Esophagus muscularis mucosa (tissue), 4 donors: ENCODE measurements at regions not wholly inside any gene's neighbourhood (a gene's known extent, or its start where the extent isn't known, plus 50 kb on each side); places are given as distances from the start of the nearest gene placed in this dataset.

Experiments
- DNase-seq: peaks from one replicate; pipeline ENCODE4 v3.0.0-alpha.2; 2017; ENCODE audit errors: extremely low spot score
- H3K27ac ChIP-seq, 4 donors: fragments of 200-600 bp; sonication (generic); replicated peaks in 1 of 4; 1 replicate in 3 of 4; 2 replicates in 1 of 4; pipeline ENCODE4 v1.5.1; 2016 to 2019; ENCODE audit warnings: mild to moderate bottlenecking in 1 of 4
- H3K27me3 ChIP-seq, 4 donors: fragments of 200-600 bp; sonication (generic); one replicate each; pipeline versions ENCODE4 v1.5.1 to v1.6.0; 2016 to 2019
- H3K36me3 ChIP-seq, 4 donors: fragments of 200-600 bp; sonication (generic); one replicate each; pipeline ENCODE4 v1.5.1; 2016 to 2019
- H3K4me1 ChIP-seq, 4 donors: fragments of 200-600 bp; sonication (generic); one replicate each; pipeline ENCODE4 v1.5.1; 2016 to 2019
- H3K4me3 ChIP-seq, 4 donors: fragments of 200-600 bp; sonication (generic); 1 replicate in 2 of 4; 2 replicates in 2 of 4; pipeline ENCODE4 v1.5.1; 2016 to 2019; ENCODE audit warnings: mild to moderate bottlenecking in 4 of 4, moderate library complexity in 1 of 4
- H3K9me3 ChIP-seq, 4 donors: fragments of 200-600 bp; sonication (generic); 1 replicate in 3 of 4; 2 replicates in 1 of 4; pipeline ENCODE4 v1.5.1; 2016 to 2019
- EP300 ChIP-seq: sonication (generic); formaldehyde crosslinking; IDR thresholded peaks from one replicate; pipeline ENCODE4 v1.6.1; 2017; ENCODE audit warnings: antibody characterized with exemption
- POLR2A ChIP-seq: fragments of 450-650 bp; IDR thresholded peaks from one replicate; pipeline ENCODE4 v1.6.1; 2017; ENCODE audit warnings: antibody characterized with exemption, moderate library complexity, mild to moderate bottlenecking, low read depth
- POLR2AphosphoS5 ChIP-seq, 2 donors: sonication (generic); formaldehyde crosslinking; IDR thresholded peaks; one replicate each; pipeline ENCODE4 v1.6.1; 2017; ENCODE audit warnings: antibody characterized with exemption in 2 of 2
- WGBS: methylation state at CpG from one replicate; pipeline ENCODE4 v1.1.5; 2018; 5-methylcytosine and 5-hydroxymethylcytosine counted together
- intact Hi-C: fragments of 100-400 bp; cut with DNase I; formaldehyde crosslinking; loops from one replicate; pipeline ENCODE4 v1.15.1; 2023
- TF ChIP-seq, protein P1 (sequence below), 3 experiments: fragments of 200-600 bp in 2 of 3; fragments of 450-650 bp in 1 of 3; sonication (generic) in 2 of 3; IDR thresholded peaks; one replicate each; pipeline ENCODE4 v1.5.1; 2017 to 2019; ENCODE audit warnings: antibody characterized with exemption in 3 of 3, mild to moderate bottlenecking in 2 of 3, moderate library complexity in 1 of 3

DNA sequence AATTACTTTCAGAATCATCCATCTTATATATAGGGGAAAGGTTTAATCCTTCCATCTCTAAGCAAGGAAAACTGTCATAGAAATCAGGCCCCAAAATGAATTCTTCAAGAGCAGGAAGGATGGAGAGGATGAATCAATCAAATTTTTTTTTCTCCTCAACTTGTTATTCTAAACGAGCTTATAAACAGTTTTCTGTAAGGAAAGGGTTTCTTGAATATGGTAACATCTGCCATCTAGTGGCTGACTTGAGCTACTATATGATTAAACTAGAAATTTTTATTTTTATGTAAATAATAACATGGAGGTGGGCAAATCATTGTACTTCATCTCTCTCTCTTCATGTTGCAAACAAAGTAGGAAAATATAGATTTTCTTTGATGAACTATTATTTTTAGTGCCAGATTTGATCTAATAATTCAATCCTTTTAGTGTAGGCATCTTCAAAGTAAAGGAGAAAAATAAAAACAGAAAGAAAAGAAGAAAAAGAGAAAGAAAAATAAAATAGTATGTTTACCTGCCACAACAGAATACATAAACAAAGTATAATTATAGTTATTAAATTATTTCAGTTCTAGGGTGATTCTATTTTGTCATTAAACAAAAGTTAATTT lies 146.6 kb downstream of the SERPINI1 start:
- WGBS = 0% methylated on average over 1 of the region's 1 CpG
- peaks cover 3 to 10% (median 6%) of the 10 kb centered on the region in 4 donors for H3K4me1 ChIP-seq
- TF ChIP-seq, protein P1, sequence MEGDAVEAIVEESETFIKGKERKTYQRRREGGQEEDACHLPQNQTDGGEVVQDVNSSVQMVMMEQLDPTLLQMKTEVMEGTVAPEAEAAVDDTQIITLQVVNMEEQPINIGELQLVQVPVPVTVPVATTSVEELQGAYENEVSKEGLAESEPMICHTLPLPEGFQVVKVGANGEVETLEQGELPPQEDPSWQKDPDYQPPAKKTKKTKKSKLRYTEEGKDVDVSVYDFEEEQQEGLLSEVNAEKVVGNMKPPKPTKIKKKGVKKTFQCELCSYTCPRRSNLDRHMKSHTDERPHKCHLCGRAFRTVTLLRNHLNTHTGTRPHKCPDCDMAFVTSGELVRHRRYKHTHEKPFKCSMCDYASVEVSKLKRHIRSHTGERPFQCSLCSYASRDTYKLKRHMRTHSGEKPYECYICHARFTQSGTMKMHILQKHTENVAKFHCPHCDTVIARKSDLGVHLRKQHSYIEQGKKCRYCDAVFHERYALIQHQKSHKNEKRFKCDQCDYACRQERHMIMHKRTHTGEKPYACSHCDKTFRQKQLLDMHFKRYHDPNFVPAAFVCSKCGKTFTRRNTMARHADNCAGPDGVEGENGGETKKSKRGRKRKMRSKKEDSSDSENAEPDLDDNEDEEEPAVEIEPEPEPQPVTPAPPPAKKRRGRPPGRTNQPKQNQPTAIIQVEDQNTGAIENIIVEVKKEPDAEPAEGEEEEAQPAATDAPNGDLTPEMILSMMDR (IDR thresholded peaks at IDR 0.05) = peak; percentile 64 to 74 (median 66)
- TF ChIP-seq POLR2A = no peak
- no peak for TF ChIP-seq POLR2AphosphoS5 (IDR thresholded peaks at IDR 0.05)
- TF ChIP-seq EP300 = no peak
- intact Hi-C loops = loop anchor here (5.0 to 10.0 kb wide), 4 partner anchors 45 to 507 kb away; partner anchors contain the start of gene PDCD10
- H3K27ac ChIP-seq = no peak overlapping the region
- no peaks in the 10 kb centered on the region for H3K9me3 ChIP-seq
- H3K36me3 ChIP-seq = no peaks in the 10 kb centered on the region
- peak overlapping the region in 1 of 4 donors; percentile 21 for H3K4me3 ChIP-seq
- DNase-seq = no peak
- H3K27me3 ChIP-seq = no peaks in the 10 kb centered on the region

DNA sequence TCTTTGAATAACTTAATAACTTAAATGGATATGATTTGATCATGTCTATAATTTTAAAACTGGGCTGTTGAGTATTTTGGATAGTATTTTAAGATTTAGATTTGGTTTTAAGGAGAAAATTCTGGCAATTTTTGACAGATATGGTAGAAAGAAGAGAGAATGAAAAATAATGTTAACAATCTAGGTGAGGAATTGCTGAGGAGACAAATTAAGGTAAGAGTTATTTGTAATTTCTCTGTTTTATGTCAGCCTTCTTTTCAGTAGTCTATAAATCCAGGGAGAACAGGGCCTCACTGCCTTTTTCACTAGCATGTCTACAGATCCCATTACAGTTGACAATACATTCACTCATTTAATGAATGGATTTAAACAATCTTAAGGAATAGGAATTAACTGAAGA lies 144.7 kb downstream of the SERPINI1 start:
- intact Hi-C loops = loop anchor here (5.0 to 10.0 kb wide), 4 partner anchors 43 to 505 kb away; partner anchors contain the start of gene PDCD10
- no peak for DNase-seq
- H3K9me3 ChIP-seq = no peaks in the 10 kb centered on the region
- no peak overlapping the region for H3K27ac ChIP-seq
- H3K4me3 ChIP-seq = no peak overlapping the region
- peaks cover 13 to 23% (median 20%) of the 10 kb centered on the region in 4 donors for H3K4me1 ChIP-seq
- H3K27me3 ChIP-seq = no peaks in the 10 kb centered on the region
- TF ChIP-seq POLR2A (no peak), EP300 (no peak), POLR2AphosphoS5 (IDR thresholded peaks at IDR 0.05) (no peak)
- TF ChIP-seq, protein P1 (IDR thresholded peaks at IDR 0.05) = no peak
- H3K36me3 ChIP-seq = no peaks in the 10 kb centered on the region

DNA sequence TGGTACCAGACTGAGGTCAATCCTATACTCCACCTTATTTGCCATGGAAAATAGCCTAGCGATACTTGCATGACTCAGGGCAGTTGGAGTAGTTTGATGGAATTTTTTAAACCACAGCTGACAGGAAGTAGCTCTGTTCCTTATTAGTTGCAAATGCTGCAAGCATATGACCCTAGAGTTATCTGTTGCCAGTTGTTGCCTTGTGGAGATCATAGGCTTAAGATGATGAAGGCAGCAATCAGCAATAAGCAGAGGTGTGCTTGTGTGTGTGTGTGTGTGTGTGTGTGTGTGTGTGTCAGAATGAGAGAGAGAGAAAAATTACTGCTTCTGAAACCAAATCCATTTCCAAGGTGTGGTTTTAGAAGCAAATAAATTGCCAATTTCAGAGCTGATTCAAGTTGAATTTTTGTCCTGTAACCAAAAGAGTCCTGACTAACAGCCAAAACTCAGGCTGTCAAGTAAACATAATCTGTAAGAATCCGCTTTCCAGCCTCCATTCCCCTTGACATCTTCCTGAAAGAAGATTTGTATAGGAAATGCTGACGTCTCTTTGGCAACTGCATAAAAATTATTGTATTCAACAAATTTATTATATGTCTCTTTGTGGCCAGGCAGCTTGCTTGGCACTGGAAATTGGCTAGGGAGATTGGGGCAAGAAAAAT lies 141.2 kb downstream of the SERPINI1 start:
- H3K27me3 ChIP-seq = no peaks in the 10 kb centered on the region
- DNase-seq = no peak
- H3K4me1 ChIP-seq = peaks cover 27 to 35% (median 28%) of the 10 kb centered on the region in 4 donors
- TF ChIP-seq EP300 = no peak
- TF ChIP-seq, protein P1 (IDR thresholded peaks at IDR 0.05) = no peak
- no peak for TF ChIP-seq POLR2AphosphoS5 (IDR thresholded peaks at IDR 0.05)
- no peak for TF ChIP-seq POLR2A
- peak overlapping the region; percentile 45 to 76 (median 54) for H3K27ac ChIP-seq
- whole genome bisulfite sequencing = 8% methylated on average over 3 of the region's 3 CpGs
- no peak overlapping the region for H3K4me3 ChIP-seq
- H3K36me3 ChIP-seq = no peaks in the 10 kb centered on the region
- intact Hi-C loops = no loop called here
- H3K9me3 ChIP-seq = no peaks in the 10 kb centered on the region
